ENCODE measurements at regions not wholly inside any gene's neighbourhood (a gene's known extent, or its start where the extent isn't known, plus 50 kb on each side); places are given as distances from the start of the nearest gene placed in this dataset.

DNA sequence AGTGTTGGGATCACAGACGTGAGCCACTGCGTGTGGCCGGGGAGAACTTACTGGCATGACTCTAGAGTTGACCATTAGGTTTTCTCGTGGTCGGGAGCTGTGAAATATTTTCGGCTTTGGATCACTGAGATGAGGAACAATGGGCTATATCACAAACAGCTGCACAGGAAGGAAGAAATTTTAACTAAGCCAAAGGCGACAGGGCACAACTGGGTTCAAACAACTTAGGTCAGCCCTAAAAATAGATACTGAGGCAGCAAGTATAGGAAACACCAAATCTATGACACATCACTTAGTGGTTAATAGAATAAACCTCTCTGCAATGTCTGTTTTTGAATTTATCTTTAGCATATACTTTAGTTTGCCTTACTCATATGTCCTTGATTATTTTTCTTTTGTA lies 162.9 kb downstream of the LRIG3 start:
- TF ChIP-seq, protein P1, sequence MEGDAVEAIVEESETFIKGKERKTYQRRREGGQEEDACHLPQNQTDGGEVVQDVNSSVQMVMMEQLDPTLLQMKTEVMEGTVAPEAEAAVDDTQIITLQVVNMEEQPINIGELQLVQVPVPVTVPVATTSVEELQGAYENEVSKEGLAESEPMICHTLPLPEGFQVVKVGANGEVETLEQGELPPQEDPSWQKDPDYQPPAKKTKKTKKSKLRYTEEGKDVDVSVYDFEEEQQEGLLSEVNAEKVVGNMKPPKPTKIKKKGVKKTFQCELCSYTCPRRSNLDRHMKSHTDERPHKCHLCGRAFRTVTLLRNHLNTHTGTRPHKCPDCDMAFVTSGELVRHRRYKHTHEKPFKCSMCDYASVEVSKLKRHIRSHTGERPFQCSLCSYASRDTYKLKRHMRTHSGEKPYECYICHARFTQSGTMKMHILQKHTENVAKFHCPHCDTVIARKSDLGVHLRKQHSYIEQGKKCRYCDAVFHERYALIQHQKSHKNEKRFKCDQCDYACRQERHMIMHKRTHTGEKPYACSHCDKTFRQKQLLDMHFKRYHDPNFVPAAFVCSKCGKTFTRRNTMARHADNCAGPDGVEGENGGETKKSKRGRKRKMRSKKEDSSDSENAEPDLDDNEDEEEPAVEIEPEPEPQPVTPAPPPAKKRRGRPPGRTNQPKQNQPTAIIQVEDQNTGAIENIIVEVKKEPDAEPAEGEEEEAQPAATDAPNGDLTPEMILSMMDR (conservative IDR thresholded peaks at IDR 0.05 in 1 of 2, IDR thresholded peaks at IDR 0.05 in 1 of 2; ENCODE audit: extremely low read depth in 1 of 2, insufficient read depth in 1 of 2, low read depth in 1 of 2, low read length in 2 of 2), result no peak
- no peak for TF ChIP-seq EZH2 (IDR thresholded peaks at IDR 0.05; ENCODE audit: borderline replicate concordance, low read length)

All from mammary epithelial cell (primary cell).